Dedifferentiated amniotic fluid mesenchymal stem cell (primary cell): ENCODE measurements at regions not wholly inside any gene's neighbourhood (a gene's known extent, or its start where the extent isn't known, plus 50 kb on each side); places are given as distances from the start of the nearest gene placed in this dataset.

Source experiments
- DNase-seq: peaks from one replicate; pipeline ENCODE4 v3.0.0-alpha.2; 2016; ENCODE audit errors: extremely low spot score

GRCh38 chr2:128686497-128686859, 367.8 kb upstream of the HS6ST1 start:
- no peak for DNase-seq

- no peak for DNase-seq
Observed at GRCh38 chr2:128686881-128687555, 368.4 kb upstream of the HS6ST1 start.

DNA sequence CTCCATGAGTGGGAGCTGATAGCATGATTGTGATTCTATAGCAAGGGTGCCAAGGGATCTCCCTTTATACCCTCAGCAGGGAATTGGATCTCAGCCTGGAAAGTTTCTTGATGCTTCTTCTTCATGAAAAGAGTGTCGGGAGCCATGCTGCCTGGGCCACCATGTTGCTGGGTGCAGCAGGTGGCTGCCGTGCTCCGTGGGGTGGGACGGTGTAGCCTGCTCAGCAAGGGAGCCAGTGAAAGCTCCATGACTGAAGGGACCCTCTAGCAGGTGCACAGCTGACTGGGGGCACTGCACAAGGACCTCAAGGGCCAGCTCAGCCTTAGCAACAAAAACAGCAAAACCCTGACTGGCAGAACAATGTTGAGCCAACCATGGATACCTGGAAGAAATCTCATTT, 368.9 kb upstream of the HS6ST1 start:
- no peak for DNase-seq

DNA sequence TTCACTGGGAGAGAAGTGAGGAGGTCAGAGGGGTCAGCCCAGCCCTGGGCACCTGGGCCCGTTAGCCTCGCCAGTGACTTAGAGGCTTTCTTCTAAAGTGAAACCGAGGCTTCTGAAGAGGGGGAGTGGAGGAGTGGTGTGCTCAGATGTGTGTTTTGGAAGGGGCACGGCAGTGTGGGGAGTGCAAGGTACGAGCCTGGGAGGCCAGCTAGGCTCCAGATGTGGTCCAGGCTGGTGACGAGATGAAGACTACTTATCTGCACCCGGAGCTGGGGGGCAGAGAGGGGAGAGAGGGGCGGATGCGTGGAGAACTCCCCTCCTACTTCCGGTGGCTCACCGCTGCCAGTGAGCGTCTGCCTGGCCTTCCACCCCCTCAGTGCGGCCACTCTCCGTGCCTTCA, 371.3 kb upstream of the HS6ST1 start:
- no peak for DNase-seq

- no peak for DNase-seq
Observed at GRCh38 chr2:128690431-128690830, 371.8 kb upstream of the HS6ST1 start.

DNA sequence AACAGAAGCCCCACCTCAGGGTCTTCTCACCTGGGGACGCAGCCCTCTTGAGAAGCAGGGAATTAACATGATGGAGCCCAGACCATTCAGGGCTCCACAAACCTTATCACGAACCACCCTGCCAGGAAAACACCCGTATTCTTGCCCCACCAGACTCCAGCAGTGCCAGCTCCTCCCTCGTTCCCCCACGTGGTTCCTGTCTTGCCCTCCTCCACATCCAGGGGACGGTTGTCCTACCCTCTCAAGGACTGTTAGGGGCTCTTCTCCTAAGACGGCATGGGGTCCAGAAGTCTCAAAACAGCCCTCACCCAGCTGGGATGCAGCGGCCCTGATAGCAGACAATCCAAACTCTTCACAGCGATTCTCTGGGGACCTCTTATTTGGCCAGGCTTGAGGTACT, 372.2 kb upstream of the HS6ST1 start:
- no peak for DNase-seq

GRCh38 chr2:128691526-128691925, 372.9 kb upstream of the HS6ST1 start:
- DNase-seq, result no peak

DNA sequence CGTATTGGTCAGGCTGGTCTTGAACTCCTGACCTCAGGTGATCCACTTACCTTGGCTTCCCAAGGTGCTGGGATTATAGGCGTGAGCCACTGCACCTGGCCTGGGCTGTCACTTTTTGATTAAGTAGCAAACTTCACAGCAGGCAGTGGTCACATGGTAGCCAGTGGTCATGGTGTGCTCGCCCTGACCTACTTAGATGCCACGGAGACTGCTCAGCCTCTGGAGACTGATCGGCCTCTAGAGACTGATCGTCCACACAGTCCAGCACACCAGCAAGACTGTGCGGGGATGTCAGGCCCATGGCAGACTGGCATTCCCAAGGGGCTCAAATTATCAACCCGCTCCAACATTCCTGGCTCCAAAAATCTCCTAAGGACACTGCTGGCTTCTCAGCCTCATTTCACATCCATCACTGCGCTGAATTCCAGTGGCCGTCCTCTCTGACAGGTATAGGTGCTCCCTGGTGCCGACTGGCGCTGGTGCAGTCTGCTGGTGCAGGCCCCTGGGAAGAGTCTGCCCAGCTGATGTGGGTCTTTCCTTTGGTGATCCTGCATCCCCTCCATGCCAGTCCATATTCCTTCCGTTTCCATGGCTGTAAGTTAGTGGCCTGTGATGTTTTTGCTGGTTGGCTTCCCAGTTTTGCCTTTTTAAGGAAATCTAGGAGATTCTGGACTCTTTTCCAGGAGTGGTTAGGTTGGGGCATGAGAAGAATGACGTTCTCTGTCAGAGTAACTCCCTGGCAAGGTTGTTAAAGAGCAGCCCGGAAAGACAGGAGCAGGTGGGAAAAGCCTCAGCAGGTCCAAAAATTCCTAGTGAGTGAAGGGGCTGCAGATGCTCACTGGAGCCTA, 374.5 kb upstream of the HS6ST1 start:
- DNase-seq, result no peak

DNA sequence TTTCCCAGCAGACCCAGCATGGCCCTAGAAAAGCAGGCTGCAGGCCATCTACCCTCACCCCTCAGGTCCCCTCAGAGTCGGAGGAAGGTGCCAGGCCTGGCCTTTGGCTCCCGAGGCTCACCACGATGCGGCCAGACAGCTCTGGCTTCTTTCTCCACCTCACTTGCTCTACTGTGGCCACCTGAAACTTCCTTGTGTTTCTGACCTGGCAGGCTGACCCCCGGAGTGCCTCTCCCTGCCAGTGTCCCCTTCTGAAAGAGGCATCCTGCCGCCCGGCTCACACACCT, 375.0 kb upstream of the HS6ST1 start:
- no peak for DNase-seq

- no peak for DNase-seq
Observed at GRCh38 chr2:128695646-128696220, 377.1 kb upstream of the HS6ST1 start.

DNA sequence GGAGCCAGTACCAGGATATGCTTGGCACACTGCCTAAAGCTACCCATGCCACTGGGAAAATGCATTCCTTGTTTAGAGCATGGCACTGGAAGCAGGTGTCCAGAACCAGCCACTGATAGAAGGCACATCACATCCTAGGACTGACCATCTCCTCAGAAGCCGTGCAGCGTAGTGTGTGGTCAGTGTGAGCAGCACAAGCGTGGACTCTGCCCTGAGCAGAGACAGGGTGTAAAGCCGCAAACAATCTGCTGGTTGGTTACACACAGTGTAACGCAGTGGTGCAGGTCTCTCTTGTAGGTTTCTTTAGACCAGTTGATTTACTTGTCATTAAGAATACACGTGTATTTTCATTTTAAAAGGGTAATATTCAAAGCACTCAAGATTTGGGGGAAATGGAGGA, 377.8 kb upstream of the HS6ST1 start:
- DNase-seq, result no peak

GRCh38 chr2:128701418-128701817, 382.8 kb upstream of the HS6ST1 start:
- DNase-seq, result no peak

- no peak for DNase-seq
Observed at GRCh38 chr2:128702616-128703015, 383.9 kb upstream of the HS6ST1 start.

- no peak for DNase-seq
Observed at GRCh38 chr2:128708106-128708816, 389.6 kb upstream of the HS6ST1 start.

- no peak for DNase-seq
Observed at GRCh38 chr2:128710242-128710641, 391.6 kb upstream of the HS6ST1 start.

- no peak for DNase-seq
Observed at GRCh38 chr2:128710729-128711128, 392.1 kb upstream of the HS6ST1 start.

GRCh38 chr2:128714285-128714684, 395.6 kb upstream of the HS6ST1 start:
- no peak for DNase-seq

DNA sequence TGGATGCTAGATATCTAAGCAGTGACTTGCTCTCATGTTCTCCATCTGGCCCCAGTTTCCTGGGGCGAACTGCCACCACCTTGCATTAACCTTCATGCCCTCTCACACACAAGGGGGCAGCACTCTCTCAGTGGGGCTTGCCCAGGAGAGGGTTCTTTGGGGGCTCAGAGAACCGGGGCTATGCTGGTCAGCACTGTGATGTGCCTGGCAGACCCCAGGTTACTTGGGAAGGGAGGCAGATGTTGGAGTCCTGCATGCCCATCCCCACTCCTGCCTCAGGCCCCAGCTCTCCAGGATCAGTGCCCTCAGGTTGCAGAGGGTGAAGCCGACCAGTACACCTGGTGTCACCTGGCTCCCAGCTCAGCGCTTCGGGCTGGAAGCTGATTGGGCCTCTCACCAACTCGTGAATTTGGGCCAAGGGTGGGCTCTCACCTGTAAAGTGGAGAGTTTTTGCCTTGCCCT, 396.2 kb upstream of the HS6ST1 start:
- DNase-seq, result no peak

- no peak for DNase-seq
Observed at GRCh38 chr2:128715360-128715759, 396.7 kb upstream of the HS6ST1 start.

GRCh38 chr2:128716299-128716721, 397.6 kb upstream of the HS6ST1 start:
- no peak for DNase-seq

DNA sequence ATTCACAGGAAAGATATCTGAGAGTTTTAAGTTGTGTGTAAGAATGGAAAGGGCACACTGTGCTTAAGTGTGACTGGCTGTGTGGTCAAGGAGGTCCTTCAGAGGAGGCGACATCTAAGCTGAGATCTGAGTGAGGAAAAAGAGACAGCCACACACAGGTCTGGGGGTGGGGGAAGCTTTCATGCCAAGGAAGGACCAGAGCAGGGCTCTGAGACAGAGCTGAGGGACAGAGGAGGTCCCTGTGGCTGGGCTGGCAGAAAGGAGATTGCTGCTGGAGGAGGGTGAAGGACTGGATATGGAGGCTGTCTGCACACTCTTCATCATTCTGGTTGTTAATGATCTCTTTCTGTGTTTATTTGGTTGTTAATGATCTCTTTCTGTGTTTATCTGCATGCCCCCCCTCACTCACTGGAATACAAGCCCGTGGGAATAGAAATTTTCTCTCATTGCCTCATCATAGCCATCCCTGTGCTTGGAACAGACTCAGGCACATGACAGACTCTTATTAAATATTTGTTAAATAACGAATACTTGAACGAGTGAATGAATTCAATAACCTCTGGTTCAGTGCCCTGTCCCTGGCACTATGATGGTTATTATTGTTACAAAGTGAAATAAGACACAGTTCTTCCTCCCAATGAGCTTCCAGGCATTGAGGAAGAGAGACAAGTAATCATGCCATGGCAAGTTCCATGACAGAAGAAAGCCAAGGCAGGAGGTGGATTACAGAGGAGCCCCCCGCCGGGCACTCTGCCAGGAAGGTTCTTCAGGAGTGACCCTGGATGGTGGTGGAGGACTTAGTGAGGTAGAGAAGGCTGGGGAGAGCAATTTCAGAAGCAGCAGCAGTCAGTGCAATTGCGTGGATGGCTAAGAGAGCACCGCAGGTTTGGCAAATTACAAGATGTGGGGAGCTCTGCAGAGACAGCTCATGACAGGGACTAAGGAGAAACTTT, 399.4 kb upstream of the HS6ST1 start:
- no peak for DNase-seq
